ENCODE measurements at regions not wholly inside any gene's neighbourhood (a gene's known extent, or its start where the extent isn't known, plus 50 kb on each side); places are given as distances from the start of the nearest gene placed in this dataset.
"Not testable (repeated sequence)": the region's sequence is repeated elsewhere in the genome, so short reads cannot be mapped to it uniquely, and the experiment has no call there.

DNA sequence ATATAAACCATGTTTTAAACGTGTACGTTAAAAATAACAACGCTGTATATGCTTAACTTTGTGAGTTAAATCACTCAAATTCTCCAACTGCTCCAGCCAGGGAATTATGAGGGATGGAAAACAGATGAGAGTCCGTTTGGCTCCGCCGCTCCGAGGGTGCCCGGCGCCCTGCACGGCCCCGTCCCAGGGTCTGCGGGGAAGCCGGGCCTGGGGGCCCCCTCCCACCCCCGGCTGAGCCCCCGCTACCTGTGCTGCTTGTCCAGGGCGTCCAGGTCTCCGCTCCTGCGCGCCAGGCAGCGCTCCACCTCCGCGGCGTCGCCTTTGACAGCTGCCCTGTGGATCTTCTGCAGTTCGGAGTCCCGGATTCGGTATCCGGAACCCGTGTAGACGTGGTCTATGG lies 415.5 kb downstream of the FOXD4L4 start:
- H3K4me3 ChIP-seq (ENCODE audit: low read depth, low read length); DNase-seq (ENCODE audit: low read depth): not testable (repeated sequence)

DNA sequence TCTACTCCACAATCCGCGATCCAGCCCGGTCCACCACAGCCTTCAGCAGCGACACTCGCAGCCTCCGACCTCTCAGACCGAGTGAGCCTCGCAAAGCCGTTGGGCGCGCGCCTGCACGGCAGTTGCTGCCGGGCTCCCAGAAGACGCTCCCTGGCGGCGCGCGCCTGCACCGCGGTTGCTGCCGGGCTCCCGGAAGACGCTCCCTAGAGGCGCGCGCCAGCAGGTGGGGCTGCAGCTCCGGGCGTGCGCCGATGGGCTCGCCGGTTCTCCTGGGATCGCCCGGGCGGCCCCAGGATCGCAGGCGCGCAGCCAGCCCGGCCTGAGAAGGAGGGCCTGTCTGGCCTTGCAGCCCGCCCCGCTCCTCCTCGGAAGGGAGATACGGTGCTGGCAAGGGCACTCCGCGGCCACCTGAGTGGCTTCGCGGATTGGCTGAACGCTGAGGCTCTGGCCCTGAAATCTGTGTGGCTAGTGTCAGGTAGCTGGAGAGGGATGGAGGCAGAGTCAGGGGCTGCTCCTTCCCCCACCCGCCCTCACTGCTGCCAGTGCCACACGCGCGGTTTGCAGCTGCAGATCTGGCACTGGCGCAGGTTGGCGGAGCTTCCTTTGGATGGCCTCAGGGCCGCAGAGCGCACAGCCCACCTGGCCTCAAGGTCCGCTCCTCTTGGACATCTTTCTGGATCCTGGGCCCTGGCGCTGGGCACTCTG lies 416.2 kb downstream of the FOXD4L4 start:
- not testable (repeated sequence) for H3K4me3 ChIP-seq (ENCODE audit: low read depth, low read length)
- DNase-seq (ENCODE audit: low read depth) = peak; percentile 72
- TF ChIP-seq, protein P1, sequence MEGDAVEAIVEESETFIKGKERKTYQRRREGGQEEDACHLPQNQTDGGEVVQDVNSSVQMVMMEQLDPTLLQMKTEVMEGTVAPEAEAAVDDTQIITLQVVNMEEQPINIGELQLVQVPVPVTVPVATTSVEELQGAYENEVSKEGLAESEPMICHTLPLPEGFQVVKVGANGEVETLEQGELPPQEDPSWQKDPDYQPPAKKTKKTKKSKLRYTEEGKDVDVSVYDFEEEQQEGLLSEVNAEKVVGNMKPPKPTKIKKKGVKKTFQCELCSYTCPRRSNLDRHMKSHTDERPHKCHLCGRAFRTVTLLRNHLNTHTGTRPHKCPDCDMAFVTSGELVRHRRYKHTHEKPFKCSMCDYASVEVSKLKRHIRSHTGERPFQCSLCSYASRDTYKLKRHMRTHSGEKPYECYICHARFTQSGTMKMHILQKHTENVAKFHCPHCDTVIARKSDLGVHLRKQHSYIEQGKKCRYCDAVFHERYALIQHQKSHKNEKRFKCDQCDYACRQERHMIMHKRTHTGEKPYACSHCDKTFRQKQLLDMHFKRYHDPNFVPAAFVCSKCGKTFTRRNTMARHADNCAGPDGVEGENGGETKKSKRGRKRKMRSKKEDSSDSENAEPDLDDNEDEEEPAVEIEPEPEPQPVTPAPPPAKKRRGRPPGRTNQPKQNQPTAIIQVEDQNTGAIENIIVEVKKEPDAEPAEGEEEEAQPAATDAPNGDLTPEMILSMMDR (IDR thresholded peaks at IDR 0.05; ENCODE audit: insufficient read depth, low read depth, low read length, missing control alignments) = peak; percentile 34

DNA sequence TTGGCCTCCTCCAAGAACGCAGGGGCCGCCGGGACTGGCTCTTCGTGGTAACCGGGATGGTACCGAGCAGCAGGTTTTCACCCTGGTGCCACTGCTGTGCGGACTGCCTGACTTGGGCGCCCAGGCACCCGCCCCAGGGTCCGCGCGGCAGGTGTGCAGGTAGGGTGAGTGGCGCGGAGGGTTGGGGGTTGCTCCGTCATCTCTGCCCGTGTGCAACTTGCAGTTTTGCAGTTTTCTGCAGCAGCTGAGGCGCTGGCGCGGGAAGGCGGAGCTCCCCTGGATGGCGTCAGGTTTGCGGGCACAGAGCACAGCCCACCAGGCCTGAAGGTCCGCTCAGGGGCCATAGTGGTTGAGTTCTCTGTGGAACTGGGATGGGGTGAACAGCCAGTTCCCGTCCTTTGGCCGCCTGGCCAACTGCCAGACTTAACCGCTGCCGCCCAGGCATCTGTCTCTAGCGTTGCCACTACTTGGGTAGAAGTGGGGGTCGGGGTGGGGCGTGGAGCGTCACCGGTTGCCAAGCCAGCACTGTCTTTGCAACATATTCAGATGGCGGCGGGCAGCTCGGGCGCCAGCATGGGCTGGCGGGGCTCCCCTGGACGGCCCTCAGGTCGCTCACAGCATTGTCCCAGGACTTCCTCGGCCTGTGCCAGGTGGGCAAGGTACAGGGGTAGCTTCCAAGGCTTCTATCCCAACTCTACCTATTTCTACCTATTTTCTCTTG lies 417.2 kb downstream of the FOXD4L4 start:
- DNase-seq (ENCODE audit: low read depth); H3K4me3 ChIP-seq (ENCODE audit: low read depth, low read length): not testable (repeated sequence)

DNA sequence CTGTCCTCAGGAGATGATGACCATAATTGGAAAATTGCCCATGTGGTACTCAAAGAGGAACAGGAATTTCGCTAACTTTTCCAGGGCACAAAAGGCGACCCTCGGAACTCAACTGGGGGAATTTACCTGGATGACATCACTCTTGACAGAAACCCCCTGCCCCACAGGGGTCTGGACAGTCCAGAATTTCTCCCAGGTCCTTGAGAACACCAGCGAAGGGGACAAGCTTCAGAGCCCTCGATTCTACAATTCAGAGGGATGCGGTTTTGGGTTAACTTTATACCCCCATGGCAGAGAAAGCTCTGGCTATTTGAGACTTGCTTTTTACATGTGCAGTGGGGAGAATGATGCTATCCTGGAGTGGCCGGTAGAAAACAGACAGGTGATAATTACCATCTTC lies 445.4 kb downstream of the FOXD4L4 start:
- not testable (repeated sequence) for H3K4me3 ChIP-seq (ENCODE audit: low read depth, low read length); DNase-seq (ENCODE audit: low read depth)

DNA sequence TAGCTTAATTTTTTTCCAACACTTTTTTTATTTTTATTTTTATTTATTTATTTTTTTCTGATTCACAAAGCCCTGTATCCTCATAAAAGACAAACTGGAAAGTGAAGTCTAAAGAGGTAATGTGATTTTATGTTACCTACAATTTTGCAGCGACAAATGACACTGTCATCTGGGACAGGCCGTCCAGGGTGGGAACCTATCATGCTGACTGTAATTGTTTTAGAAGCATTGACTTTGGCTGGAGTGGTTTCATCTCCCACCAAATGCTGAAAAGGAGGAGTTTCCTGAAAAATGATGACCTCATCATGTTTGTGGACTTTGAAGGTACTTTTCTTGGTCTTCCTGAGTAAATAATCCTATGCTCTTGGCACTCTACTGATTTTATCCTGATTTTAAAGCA lies 446.7 kb downstream of the FOXD4L4 start:
- not testable (repeated sequence) for DNase-seq (ENCODE audit: low read depth); H3K4me3 ChIP-seq (ENCODE audit: low read depth, low read length)

DNA sequence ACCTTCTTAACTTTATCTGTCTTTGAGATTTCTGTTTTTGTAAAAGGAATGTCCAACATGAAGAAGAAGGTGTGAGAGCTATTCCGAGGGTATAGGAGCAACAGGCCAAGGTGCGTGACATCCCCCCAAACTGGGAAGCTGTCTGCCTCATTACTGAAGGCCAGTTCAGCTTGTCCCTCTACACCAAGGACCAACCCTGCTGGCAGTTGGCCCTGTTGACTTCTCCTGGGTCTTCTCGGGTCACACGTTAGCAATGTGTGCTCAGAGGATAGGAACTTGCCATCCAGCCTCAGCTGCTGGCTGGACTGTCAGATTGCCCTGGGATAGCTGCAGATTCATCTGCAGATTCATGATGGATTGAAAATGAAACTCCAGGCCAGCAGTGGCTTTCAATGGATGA lies 460.3 kb downstream of the FOXD4L4 start:
- not testable (repeated sequence) for H3K4me3 ChIP-seq (ENCODE audit: low read depth, low read length); DNase-seq (ENCODE audit: low read depth)

DNA sequence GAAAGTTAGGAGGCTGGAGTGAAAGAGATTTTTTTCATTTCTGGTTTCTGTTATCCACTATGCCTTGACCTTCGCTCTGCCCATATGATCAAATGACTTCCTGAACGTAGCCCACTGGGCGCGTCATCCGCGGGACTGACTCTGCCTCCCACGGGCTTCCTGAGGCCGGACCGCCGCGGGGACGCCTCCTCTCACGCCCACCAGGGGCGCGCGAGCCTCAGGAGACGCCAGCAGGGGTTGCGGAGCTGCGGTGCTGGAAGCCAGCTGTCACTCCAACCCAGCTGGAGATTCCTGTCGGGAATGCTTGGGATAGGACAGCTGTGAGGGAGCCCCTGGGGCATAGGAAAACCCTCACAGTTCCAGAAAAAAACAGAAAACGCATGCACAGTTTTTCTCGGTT lies 461.5 kb downstream of the FOXD4L4 start:
- not testable (repeated sequence) for H3K4me3 ChIP-seq (ENCODE audit: low read depth, low read length); DNase-seq (ENCODE audit: low read depth)

DNA sequence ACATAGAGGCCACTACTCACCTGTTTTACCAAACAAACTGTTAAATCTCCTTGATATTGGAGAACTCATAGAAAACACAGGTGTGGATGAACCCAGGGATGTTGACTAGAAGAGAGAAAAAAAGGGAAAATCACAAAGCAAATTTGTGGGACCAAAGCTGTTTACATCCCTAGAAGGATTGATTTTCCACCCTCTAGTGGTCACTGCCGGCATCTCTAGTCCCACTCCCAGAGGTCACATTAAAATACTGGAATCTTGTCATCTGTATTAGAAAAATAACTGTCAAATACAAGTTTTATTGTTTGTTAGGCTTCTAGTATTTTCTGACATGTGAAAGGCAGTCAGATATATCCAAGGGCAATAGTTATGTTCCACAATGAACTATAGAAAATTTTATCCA lies 469.7 kb downstream of the FOXD4L4 start:
- DNase-seq (ENCODE audit: low read depth); H3K4me3 ChIP-seq (ENCODE audit: low read depth, low read length): not testable (repeated sequence)

DNA sequence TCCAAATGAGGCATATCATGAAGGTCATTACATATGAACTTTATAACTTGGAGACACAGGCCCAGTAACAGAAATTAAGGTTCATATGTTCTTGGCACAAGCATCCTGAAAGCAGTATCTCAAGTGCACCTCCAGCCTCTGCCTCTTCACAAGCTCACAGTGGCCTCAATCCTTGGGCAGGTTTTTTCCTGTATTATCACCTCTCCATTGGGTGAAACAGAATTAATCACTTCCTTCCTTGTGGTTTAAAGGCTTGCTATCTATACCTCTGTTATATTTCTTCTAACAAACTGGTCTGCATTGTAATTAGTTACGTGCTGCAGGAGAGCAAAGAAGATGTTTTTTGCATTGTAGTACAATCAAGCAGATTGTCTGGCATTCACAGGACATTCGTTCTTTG lies 471.0 kb downstream of the FOXD4L4 start:
- H3K4me3 ChIP-seq (ENCODE audit: low read depth, low read length); DNase-seq (ENCODE audit: low read depth): not testable (repeated sequence)

DNA sequence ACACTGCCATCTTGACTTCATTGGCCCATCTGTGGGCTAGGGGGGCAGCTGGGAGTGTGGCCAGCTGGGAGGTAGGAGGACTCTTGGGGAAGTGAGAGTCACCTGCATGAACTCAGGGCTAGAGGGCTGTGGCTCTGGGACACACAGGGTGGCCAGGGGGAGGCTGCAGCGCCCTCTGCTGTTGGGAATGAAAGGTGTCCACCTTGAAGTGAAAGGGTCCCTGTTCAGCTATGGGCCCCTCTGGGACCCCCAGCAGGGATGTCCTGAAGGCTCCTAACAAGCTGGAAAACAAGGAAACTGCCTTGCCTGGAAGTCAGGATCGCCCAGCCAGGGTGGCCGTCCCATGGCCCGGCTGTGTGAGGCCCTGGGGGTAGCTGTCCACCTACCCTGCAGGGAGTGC lies 507.8 kb downstream of the FOXD4L4 start:
- not testable (repeated sequence) for DNase-seq (ENCODE audit: low read depth); H3K4me3 ChIP-seq (ENCODE audit: low read depth, low read length)
- TF ChIP-seq, protein P1 (IDR thresholded peaks at IDR 0.05; ENCODE audit: insufficient read depth, low read depth, low read length, missing control alignments) = peak; percentile 16

DNA sequence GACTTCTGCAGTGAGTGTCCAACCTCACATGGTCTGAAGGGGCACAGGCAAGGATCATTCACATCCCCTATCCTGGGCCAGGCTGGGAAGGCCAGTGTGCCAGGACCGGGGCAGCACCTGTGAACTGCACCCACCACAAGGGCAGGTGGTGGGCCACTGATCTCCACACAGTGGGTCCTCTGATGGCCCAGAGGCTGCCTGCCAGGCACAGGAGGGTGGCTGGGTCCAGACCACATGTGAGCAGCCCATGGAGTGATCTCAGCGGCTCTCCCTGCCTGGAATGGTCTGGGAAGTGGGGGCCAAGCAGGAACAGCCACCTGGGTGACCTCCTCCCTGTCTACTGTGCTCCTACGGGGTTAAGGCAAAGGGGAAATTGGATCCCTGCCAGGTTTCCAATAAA lies 508.5 kb downstream of the FOXD4L4 start:
- H3K4me3 ChIP-seq (ENCODE audit: low read depth, low read length) = not testable (repeated sequence)

DNA sequence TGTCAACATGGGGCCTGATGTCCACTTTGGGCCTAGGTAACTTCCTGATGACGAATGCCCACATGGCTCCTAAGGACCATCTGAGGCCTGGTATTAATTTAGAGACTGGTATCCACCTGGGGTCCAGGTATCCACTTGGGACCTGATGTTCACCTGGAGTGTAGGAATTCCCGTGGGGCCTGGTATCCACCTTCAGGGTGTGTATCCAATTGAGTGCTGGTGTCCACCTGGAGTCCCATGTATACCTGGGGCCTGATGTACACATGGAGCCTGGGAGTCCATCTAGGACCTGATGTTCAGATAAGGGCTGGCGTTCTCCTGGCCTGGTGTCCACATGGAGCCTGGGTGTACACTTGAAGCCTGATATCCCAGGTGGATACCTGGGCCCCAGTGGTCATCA lies 520.6 kb downstream of the FOXD4L4 start:
- DNase-seq (ENCODE audit: low read depth); H3K4me3 ChIP-seq (ENCODE audit: low read depth, low read length): not testable (repeated sequence)

More for the DNA sequence above, 508.5 kb downstream of the FOXD4L4 start:
- DNase-seq (ENCODE audit: low read depth) = not testable (repeated sequence)

DNA sequence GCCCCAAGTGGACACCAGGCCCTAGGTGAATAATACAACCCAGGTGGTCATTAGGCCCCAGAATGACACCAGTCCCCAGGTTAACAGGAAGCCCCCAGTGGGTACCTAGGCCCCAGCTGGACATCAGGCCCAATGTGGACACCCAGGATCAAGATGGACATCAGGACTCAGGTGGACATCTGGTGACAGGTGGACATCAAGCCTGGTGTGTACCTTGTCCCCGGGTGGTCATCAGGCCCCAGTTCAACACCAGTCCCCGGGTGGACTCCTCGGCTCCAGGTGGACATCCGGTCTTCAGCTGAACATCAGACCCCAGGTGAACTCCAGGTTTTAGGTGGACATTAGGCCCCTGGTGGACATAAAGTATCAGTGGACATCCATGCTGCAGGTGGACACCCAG lies 524.6 kb downstream of the FOXD4L4 start:
- H3K4me3 ChIP-seq (ENCODE audit: low read depth, low read length); DNase-seq (ENCODE audit: low read depth): not testable (repeated sequence)

DNA sequence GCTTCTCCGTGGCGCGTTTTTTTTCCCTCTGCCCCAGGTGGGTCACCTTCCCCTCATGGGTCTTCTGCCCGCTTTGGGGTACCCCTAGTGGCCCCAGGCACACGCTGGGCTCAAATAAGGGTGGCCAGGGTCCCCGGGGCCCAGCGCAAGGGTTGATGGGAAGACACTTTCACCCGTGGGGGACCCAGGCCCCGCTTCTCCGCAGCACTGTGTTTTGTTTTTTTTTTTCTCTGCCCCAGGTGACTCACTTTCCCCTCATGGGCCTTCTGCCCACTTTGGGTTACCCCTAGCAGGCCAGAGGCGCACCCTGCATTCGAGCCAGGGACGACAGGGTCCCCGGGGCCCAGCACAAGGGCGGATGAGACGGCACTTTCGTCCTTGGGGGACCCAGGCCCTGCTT lies 526.7 kb downstream of the FOXD4L4 start:
- H3K4me3 ChIP-seq (ENCODE audit: low read depth, low read length); DNase-seq (ENCODE audit: low read depth): not testable (repeated sequence)

DNA sequence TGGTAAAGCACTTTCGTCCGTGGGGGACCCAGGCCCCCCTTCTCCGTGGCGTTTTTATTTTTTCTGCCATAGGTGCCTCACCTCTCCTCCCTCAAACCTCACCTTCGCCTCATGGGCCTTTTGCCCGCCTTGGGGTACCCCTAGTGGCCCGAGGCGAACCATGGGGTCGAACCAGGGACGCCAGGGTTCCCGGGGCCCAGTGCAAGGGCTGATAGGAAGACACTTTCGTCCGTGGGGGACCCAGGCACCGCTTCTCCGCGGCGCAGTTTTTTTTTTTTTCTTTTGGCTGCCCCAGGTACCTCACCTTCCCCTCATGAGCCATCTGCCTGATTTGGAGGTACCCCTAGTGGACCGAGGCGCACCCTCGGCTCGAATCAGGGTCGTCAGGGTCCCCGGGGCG lies 527.8 kb downstream of the FOXD4L4 start:
- not testable (repeated sequence) for H3K4me3 ChIP-seq (ENCODE audit: low read depth, low read length); DNase-seq (ENCODE audit: low read depth)

DNA sequence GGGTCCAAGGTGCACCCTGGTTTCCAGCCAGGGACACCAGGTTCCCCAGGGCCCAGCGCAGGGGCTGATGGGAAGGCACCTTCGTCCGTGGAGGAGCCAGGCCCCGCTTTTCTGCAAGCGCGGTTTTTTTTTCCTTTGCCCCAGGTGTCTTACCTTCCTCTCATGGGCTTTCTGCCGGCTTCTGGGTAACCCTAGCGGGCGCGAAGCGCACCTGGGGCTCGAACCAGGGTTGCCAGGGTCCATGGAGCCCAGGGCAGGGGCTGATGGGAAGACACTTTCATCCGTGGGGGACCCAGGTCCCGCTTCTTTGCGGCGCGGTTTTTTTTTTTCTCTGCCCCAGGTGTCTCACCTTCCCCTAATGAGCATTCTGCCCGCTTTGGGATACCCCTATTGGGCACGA lies 529.3 kb downstream of the FOXD4L4 start:
- not testable (repeated sequence) for H3K4me3 ChIP-seq (ENCODE audit: low read depth, low read length); DNase-seq (ENCODE audit: low read depth)

DNA sequence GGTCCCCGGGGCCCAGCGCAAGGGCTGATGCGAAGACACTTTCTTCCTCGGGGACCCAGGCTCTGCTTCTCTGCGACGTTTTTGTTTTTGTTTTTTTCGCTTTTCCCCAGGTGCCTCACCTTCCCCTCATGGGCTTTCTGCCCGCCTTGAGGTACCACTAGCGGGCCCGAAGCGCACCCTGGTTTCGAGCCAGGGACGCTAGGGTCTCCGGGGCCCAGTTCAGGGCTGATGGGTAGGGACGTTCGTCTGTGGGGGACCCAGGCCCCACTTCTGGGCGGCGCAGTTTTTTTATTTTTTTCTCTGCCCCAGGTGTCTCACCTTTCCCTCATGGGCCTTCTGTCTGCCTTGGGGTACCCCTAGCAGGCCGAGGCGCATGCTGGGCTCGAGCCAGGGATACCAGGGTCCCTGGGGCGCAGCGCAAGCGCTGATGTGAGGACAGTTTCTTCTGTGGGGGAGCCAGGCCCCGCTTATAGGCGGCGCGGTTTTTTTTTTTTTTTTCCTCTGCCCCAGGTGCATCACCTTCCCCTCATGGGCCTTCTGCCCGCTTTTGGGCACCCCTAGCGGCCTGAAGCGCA lies 530.0 kb downstream of the FOXD4L4 start:
- H3K4me3 ChIP-seq (ENCODE audit: low read depth, low read length) = not testable (repeated sequence)

More for the DNA sequence above, 530.0 kb downstream of the FOXD4L4 start:
- DNase-seq (ENCODE audit: low read depth) = not testable (repeated sequence)
